Endothelial cell of umbilical vein (primary cell): ENCODE measurements at regions not wholly inside any gene's neighbourhood (a gene's known extent, or its start where the extent isn't known, plus 50 kb on each side); places are given as distances from the start of the nearest gene placed in this dataset.

Source experiments
- BruUV-seq: library from RNA; stranded (reverse); fragments of 400-500 nt; replicated peaks from 2 replicates; lab custom pipeline; 2021; lab: Mats Ljungman, UMichigan
- CTCF ChIA-PET: fragments of 300-600, 350-600 bp; sonication (Branson Sonifier 250); formaldehyde crosslinking; loops from one replicate; lab custom pipeline; 2021; ENCODE audit warnings: antibody characterized with exemption, inconsistent platforms; lab: Charles Lee
- POLR2A ChIA-PET: fragments of 300-600, 350-600 bp; sonication (Branson Sonifier 250); formaldehyde crosslinking; loops from one replicate; lab custom pipeline; 2021; ENCODE audit warnings: antibody characterized with exemption, inconsistent platforms; lab: Charles Lee
- DNase-seq: peaks from one replicate; pipeline ENCODE4 v3.0.0-alpha.2; 2011; ENCODE audit warnings: low read depth, low spot score
- FAIRE-seq: peaks from 2 replicates; lab custom pipeline; 2011; peaks lifted over from hg19 to GRCh38; lab: Jason Lieb, UNC
- H2AFZ ChIP-seq: 2 replicates; pipeline ENCODE4 v1.6.0; 2012; ENCODE audit warnings: low read depth, low read length, control low read depth, inconsistent platforms
- H3K27ac ChIP-seq: 2 replicates; pipeline ENCODE4 v1.5.1; 2011; ENCODE audit warnings: low read depth, mild to moderate bottlenecking, control low read depth, low read length, moderate library complexity; ENCODE audit not compliant: insufficient read depth
- H3K27me3 ChIP-seq, 2 experiments: 2 replicates each; pipeline versions ENCODE4 v1.6.0 to v1.6.1; 2011; ENCODE audit warnings: low read length in 2 of 2, mixed read lengths in 1 of 2; ENCODE audit not compliant: control insufficient read depth in 2 of 2, insufficient read depth in 2 of 2
- H3K36me3 ChIP-seq, 2 experiments: 2 replicates in 1 of 2; 3 replicates in 1 of 2; pipeline ENCODE4 v1.5.1; 2011; ENCODE audit warnings: low read length in 2 of 2, mild to moderate bottlenecking in 1 of 2, moderate library complexity in 1 of 2; ENCODE audit not compliant: control insufficient read depth in 2 of 2, insufficient read depth in 2 of 2; ENCODE audit errors: extremely low read depth in 1 of 2
- H3K4me1 ChIP-seq: 3 replicates; pipeline ENCODE4 v1.5.1; 2011; ENCODE audit warnings: mild to moderate bottlenecking, low read length; ENCODE audit not compliant: control insufficient read depth, insufficient read depth; ENCODE audit errors: extremely low read depth
- H3K4me2 ChIP-seq: 2 replicates; pipeline ENCODE4 v1.6.1; 2011; ENCODE audit warnings: low read length, control low read depth, mixed read lengths; ENCODE audit not compliant: insufficient read depth
- H3K4me3 ChIP-seq, 3 experiments: fragments of 200-600 bp in 1 of 3; sonication (generic), shearing (Covaris generic) in 1 of 3; replicated peaks in 1 of 3; 2 replicates each; pipeline ENCODE4 v1.5.1; 2011 to 2016; ENCODE audit warnings: control low read depth in 3 of 3, low read length in 3 of 3, mild to moderate bottlenecking in 2 of 3, inconsistent platforms in 1 of 3, low read depth in 1 of 3, moderate library complexity in 1 of 3; ENCODE audit not compliant: insufficient read depth in 1 of 3
- H3K79me2 ChIP-seq: 2 replicates; pipeline ENCODE4 v1.6.0; 2012; ENCODE audit warnings: low read length, inconsistent platforms; ENCODE audit not compliant: control insufficient read depth, insufficient read depth
- H3K9ac ChIP-seq: replicated peaks from 2 replicates; pipeline ENCODE3; 2011; ENCODE audit warnings: low read length, control low read depth; ENCODE audit not compliant: insufficient read depth; ENCODE audit errors: extremely low read depth
- H3K9me1 ChIP-seq: replicated peaks from 3 replicates; pipeline ENCODE4 v1.6.0; 2011; ENCODE audit warnings: mild to moderate bottlenecking, low read length; ENCODE audit not compliant: control insufficient read depth, insufficient read depth; ENCODE audit errors: extremely low read depth
- H3K9me3 ChIP-seq: replicated peaks from 2 replicates; pipeline ENCODE4 v1.5.1; 2012; ENCODE audit warnings: low read length, inconsistent platforms; ENCODE audit not compliant: control insufficient read depth, insufficient read depth
- H4K20me1 ChIP-seq: replicated peaks from 2 replicates; pipeline ENCODE3; 2011; ENCODE audit warnings: mild to moderate bottlenecking, low read length; ENCODE audit not compliant: control insufficient read depth, insufficient read depth; ENCODE audit errors: extremely low read depth
- EZH2 ChIP-seq: IDR thresholded peaks from 2 replicates; pipeline ENCODE4 v1.6.1; 2012; ENCODE audit warnings: borderline replicate concordance, low read depth, mild to moderate bottlenecking, moderate library complexity, low read length, inconsistent platforms; ENCODE audit not compliant: severe bottlenecking
- FOS ChIP-seq: IDR thresholded peaks from 2 replicates; pipeline ENCODE4 v1.6.1; 2011; ENCODE audit warnings: mild to moderate bottlenecking, low read length, moderate library complexity, borderline replicate concordance; ENCODE audit not compliant: insufficient read depth
- GATA2 ChIP-seq: IDR thresholded peaks from 2 replicates; pipeline ENCODE4 v1.7.0; 2011; ENCODE audit warnings: low read depth, mild to moderate bottlenecking, moderate library complexity, mixed read lengths, low read length; ENCODE audit not compliant: insufficient read length, insufficient read depth
- JUN ChIP-seq: IDR thresholded peaks from 2 replicates; pipeline ENCODE4 v1.6.1; 2011; ENCODE audit warnings: borderline replicate concordance, low read depth; ENCODE audit not compliant: insufficient read length, insufficient read depth
- MAX ChIP-seq: IDR thresholded peaks from 2 replicates; pipeline ENCODE4 v1.6.1; 2011; ENCODE audit not compliant: insufficient read depth, insufficient read length
- MYC ChIP-seq: IDR thresholded peaks from one replicate; pipeline ENCODE4 v1.6.1; 2011; ENCODE audit warnings: mild to moderate bottlenecking, low read depth, low read length
- POLR2A ChIP-seq: IDR thresholded peaks from 2 replicates; pipeline ENCODE4 v1.6.1; 2012; ENCODE audit warnings: low read depth, mild to moderate bottlenecking, control low read depth, low read length
- POLR2AphosphoS5 ChIP-seq: IDR thresholded peaks from 2 replicates; pipeline ENCODE4 v1.6.1; 2012; ENCODE audit warnings: low read depth, mild to moderate bottlenecking, control low read depth, low read length, moderate library complexity; ENCODE audit not compliant: insufficient read depth
- dilution Hi-C: fragments of 300-500 bp; cut with MboI; formaldehyde crosslinking; loops from one replicate; pipeline ENCODE4 v1.15.0; 2019; ENCODE audit warnings: low sequenced_read_pairs; ENCODE audit not compliant: extremely low pct_ligation_motif_present
- intact Hi-C: fragments of 100-400 bp; cut with micrococcal nuclease; formaldehyde crosslinking; loops from one replicate; pipeline ENCODE4 v1.10.0; 2022
- TF ChIP-seq, protein P1 (sequence below), 2 donors: IDR thresholded peaks; 1 replicate in 1 of 2; 2 replicates in 1 of 2; pipeline ENCODE4 v1.5.1; 2011; ENCODE audit warnings: low read length in 2 of 2, mild to moderate bottlenecking in 2 of 2, moderate library complexity in 2 of 2, control low read depth in 1 of 2, inconsistent platforms in 1 of 2, low read depth in 1 of 2; ENCODE audit not compliant: insufficient read depth in 1 of 2; ENCODE audit errors: extremely low read depth in 1 of 2

GRCh38 chr10:33487014-33487776 lies 152.7 kb upstream of the NRP1 start:
- no peak overlapping the region for H3K27ac ChIP-seq
- peaks cover 0 to 8% of the 10 kb centered on the region in 2 experiments for H3K27me3 ChIP-seq
- no peaks in the 10 kb centered on the region for H3K4me1 ChIP-seq
- intact Hi-C loops = no loop called here
- no TSS peak for BruUV-seq
- H3K9me1 ChIP-seq = no peaks in the 10 kb centered on the region
- no peaks in the 10 kb centered on the region for H4K20me1 ChIP-seq
- TF ChIP-seq MYC (no peak), EZH2 (no peak), GATA2 (no peak), JUN (no peak), POLR2AphosphoS5 (no peak), MAX (no peak), POLR2A (no peak), FOS (no peak)
- TF ChIP-seq, protein P1, sequence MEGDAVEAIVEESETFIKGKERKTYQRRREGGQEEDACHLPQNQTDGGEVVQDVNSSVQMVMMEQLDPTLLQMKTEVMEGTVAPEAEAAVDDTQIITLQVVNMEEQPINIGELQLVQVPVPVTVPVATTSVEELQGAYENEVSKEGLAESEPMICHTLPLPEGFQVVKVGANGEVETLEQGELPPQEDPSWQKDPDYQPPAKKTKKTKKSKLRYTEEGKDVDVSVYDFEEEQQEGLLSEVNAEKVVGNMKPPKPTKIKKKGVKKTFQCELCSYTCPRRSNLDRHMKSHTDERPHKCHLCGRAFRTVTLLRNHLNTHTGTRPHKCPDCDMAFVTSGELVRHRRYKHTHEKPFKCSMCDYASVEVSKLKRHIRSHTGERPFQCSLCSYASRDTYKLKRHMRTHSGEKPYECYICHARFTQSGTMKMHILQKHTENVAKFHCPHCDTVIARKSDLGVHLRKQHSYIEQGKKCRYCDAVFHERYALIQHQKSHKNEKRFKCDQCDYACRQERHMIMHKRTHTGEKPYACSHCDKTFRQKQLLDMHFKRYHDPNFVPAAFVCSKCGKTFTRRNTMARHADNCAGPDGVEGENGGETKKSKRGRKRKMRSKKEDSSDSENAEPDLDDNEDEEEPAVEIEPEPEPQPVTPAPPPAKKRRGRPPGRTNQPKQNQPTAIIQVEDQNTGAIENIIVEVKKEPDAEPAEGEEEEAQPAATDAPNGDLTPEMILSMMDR (IDR thresholded peaks at IDR 0.05; ENCODE audit: extremely low read depth in 1 of 2, insufficient read depth in 1 of 2, low read depth in 1 of 2, low read length in 2 of 2) = no peak
- ChIA-PET POLR2A (no interaction called here), CTCF (interaction anchor here (0.8 to 0.9 kb wide), 2 partner anchors 150 to 152 kb away, joined by 3 to 4 read pairs; no protein-coding TSS in a partner anchor)
- no peak for DNase-seq
- dilution Hi-C loops = no loop called here
- H3K79me2 ChIP-seq = no peaks in the 10 kb centered on the region
- H3K9me3 ChIP-seq = no peaks in the 10 kb centered on the region
- no peaks in the 10 kb centered on the region for H3K36me3 ChIP-seq
- no peak overlapping the region for H3K4me3 ChIP-seq
- peak overlapping the region; percentile 27 for H2AFZ ChIP-seq
- FAIRE-seq = no peak
- H3K4me2 ChIP-seq = no peak overlapping the region
- no peak overlapping the region for H3K9ac ChIP-seq
